T-helper 2 cell treated with Interferon-gamma antibody and Interleukin-4, amounts not matched to agents 5 μg/mL and 100 μg/mL, for 36 hours (primary cell): ENCODE measurements at regions not wholly inside any gene's neighbourhood (a gene's known extent, or its start where the extent isn't known, plus 50 kb on each side); places are given as distances from the start of the nearest gene placed in this dataset.
"Not testable (repeated sequence)": the region's sequence is repeated elsewhere in the genome, so short reads cannot be mapped to it uniquely, and the experiment has no call there.

Experiments
- DNase-seq: peaks from one replicate; pipeline ENCODE4 v3.0.0; 2021; ENCODE audit warnings: low spot score
- H3K27ac Mint-ChIP-seq: one replicate; pipeline ENCODE4 v1.8.0; 2021; ENCODE audit warnings: mild to moderate bottlenecking, mixed read lengths
- H3K27me3 Mint-ChIP-seq: one replicate; pipeline ENCODE4 v1.8.0; 2021; ENCODE audit warnings: low read depth, mixed read lengths
- H3K36me3 Mint-ChIP-seq: one replicate; pipeline ENCODE4 v1.8.0; 2021; ENCODE audit warnings: low read depth, mixed read lengths
- H3K4me1 Mint-ChIP-seq: one replicate; pipeline ENCODE4 v1.8.0; 2021; ENCODE audit warnings: low read depth, mixed read lengths
- H3K4me3 Mint-ChIP-seq: one replicate; pipeline ENCODE4 v1.8.0; 2022; ENCODE audit warnings: mild to moderate bottlenecking, moderate library complexity, mixed read lengths
- H3K9me3 Mint-ChIP-seq: one replicate; pipeline ENCODE4 v1.8.0; 2021; ENCODE audit warnings: mixed read lengths

DNA sequence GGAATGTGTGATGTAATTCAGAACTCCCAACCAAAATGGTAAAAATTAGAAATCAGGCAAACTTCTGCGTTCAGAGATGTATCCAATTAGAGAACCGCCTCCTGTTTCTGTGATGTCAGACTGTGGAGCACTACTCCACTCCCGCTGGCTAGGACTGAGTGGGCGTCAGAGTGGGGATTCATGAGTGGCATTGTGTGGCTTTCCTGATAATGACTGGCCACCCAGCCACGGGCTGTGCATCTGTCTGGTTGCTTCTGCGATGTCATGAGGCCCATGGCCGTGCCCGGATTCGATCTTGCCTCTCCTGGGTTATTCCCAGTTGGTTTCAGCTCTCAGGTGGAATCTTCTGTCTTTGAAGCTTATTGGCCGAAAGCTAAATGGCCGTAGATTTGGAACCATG is 87.1 kb upstream of the KCNA1 start:
- H3K4me3 Mint-ChIP-seq, result no peak overlapping the region
- peaks cover 78% of the 10 kb centered on the region for H3K4me1 Mint-ChIP-seq
- no peak overlapping the region for H3K27ac Mint-ChIP-seq
- no peak for DNase-seq
- no peaks in the 10 kb centered on the region for H3K27me3 Mint-ChIP-seq
- H3K36me3 Mint-ChIP-seq, result peaks cover 90% of the 10 kb centered on the region
- no peaks in the 10 kb centered on the region for H3K9me3 Mint-ChIP-seq

GRCh38 chr12:4824380-4824779 is 85.3 kb upstream of the KCNA1 start:
- Mint-ChIP-seq H3K9me3 (no peaks in the 10 kb centered on the region), H3K27me3 (no peaks in the 10 kb centered on the region), H3K4me1 (peaks cover 76% of the 10 kb centered on the region), H3K36me3 (peaks cover 94% of the 10 kb centered on the region), H3K27ac (peak overlapping the region; percentile 99), H3K4me3 (peak overlapping the region; percentile 93)
- DNase-seq, result no peak

DNA sequence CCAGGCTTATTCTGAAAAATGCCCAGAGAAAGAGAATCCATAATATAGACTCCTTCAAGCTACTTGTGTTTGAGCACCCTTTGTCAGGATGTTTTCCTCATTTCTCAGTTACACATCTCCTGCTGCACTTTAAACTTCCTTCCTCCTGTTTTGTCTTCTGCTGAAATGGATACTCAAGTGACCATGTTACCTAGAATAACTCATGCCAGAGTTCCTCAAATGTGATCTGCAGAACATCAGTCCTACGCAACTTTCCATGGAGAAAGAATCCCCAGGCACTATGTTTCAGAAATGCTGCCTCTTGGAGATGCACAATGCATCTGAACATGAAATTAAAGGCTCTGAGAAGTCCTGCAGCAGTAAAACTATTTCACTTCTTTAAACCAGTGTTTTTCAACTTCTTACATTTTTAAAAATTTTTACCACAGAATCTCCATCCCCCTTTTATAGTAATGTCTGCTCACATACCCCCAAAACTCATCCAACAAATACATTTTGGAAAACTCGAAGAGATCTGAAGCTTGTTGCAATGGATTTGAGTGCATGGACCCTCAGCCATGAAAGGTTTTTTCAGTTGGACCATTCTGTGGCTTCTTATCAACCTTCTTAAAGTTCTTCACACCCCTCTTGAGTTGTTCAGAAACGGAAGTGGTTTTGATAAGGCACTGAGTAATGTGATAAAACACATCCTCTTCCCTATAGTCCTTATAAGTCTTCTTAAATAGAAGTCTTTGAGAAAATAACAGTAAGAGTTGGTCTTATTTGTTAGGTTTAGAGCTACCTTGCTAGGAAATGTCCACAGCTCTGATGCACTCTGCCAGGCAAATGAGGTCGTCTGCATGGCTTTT is 84.5 kb upstream of the KCNA1 start:
- no peaks in the 10 kb centered on the region for H3K9me3 Mint-ChIP-seq
- H3K4me1 Mint-ChIP-seq, result peaks cover 78% of the 10 kb centered on the region
- DNase-seq, result peak; percentile 21
- peak overlapping the region; percentile 93 for H3K4me3 Mint-ChIP-seq
- peaks cover 89% of the 10 kb centered on the region for H3K36me3 Mint-ChIP-seq
- H3K27ac Mint-ChIP-seq, result peak overlapping the region; percentile 99
- no peaks in the 10 kb centered on the region for H3K27me3 Mint-ChIP-seq

DNA sequence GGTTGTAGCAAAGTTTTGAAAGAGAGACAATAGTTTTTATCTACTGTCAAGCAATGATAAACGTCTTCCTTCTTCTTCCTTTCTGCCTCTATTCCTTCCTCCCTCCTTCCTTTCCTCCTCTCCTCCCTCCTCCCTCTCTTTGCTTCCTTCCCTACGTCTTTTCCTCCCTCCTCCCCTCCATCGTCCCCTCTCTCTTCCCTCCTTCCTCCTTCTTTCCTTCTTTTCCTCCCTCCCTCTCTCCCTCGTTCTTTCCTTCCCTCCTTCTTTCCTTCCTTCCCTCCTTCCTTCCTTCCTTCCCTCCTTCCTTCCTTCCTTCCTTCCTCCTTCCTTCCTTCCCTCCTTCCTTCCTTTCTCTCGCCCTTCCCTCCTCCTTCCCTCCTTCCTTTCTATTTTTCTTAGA is 82.8 kb upstream of the KCNA1 start:
- Mint-ChIP-seq H3K9me3 (peaks cover 1% of the 10 kb centered on the region), H3K4me1 (peaks cover 74% of the 10 kb centered on the region), H3K4me3 (peak overlapping the region; percentile 93), H3K36me3 (peaks cover 78% of the 10 kb centered on the region), H3K27ac (peak overlapping the region; percentile 99), H3K27me3 (no peaks in the 10 kb centered on the region)
- DNase-seq, result no peak

- Mint-ChIP-seq H3K9me3 (peaks cover 13% of the 10 kb centered on the region), H3K4me1 (peaks cover 67% of the 10 kb centered on the region), H3K36me3 (peaks cover 75% of the 10 kb centered on the region), H3K27ac (peak overlapping the region; percentile 99), H3K4me3 (peak overlapping the region; percentile 93), H3K27me3 (no peaks in the 10 kb centered on the region)
- DNase-seq, result no peak
Observed at GRCh38 chr12:4828176-4828575, 81.5 kb upstream of the KCNA1 start.

GRCh38 chr12:4829161-4829792 is 80.4 kb upstream of the KCNA1 start:
- peaks cover 70% of the 10 kb centered on the region for H3K36me3 Mint-ChIP-seq
- H3K4me3 Mint-ChIP-seq, result peak overlapping the region; percentile 93
- peaks cover 60% of the 10 kb centered on the region for H3K4me1 Mint-ChIP-seq
- no peaks in the 10 kb centered on the region for H3K27me3 Mint-ChIP-seq
- peak overlapping the region; percentile 99 for H3K27ac Mint-ChIP-seq
- DNase-seq, result peak; percentile 33
- H3K9me3 Mint-ChIP-seq, result peaks cover 16% of the 10 kb centered on the region

- DNase-seq, result no peak
- H3K27ac Mint-ChIP-seq, result peak overlapping the region; percentile 99
- H3K4me1 Mint-ChIP-seq, result peaks cover 55% of the 10 kb centered on the region
- H3K36me3 Mint-ChIP-seq, result peaks cover 65% of the 10 kb centered on the region
- peaks cover 16% of the 10 kb centered on the region for H3K9me3 Mint-ChIP-seq
- peak overlapping the region; percentile 93 for H3K4me3 Mint-ChIP-seq
- no peaks in the 10 kb centered on the region for H3K27me3 Mint-ChIP-seq
Observed at GRCh38 chr12:4829793-4830162, 79.9 kb upstream of the KCNA1 start.

DNA sequence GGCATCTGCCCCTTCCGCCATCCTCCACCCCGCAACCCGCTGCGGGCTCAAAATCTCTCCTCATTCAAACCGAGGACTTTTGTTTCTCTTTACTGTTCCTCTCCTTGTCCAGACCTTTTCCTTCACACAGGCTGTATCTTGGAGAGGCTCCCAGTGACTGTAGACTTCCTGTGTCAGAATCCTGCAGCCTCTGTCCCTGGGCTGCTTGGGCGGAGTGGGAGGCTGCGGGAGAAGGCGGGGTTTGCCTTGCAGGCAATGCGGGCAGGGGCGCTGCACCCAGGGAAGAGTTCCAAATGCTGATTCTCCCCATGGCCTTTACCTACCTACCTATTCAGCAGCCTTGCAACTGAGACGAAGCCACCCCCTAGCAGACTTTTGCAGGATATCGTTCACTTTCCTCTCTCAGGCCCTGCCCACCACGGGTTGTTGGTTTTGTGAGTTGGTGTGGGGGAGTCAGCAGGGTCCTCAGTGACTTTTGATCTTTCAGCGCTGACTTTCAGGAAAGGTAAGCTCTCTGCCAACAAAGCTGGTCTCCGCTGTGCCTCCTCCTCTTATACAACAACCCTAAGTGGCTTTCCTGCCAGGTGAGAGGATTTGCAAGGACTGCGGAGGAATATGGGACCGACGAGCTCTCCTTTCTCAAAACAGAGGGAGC is 79.0 kb upstream of the KCNA1 start:
- DNase-seq, result no peak
- Mint-ChIP-seq H3K4me1 (peaks cover 48% of the 10 kb centered on the region), H3K27ac (peak overlapping the region; percentile 99), H3K27me3 (peaks cover 2% of the 10 kb centered on the region), H3K36me3 (peaks cover 59% of the 10 kb centered on the region), H3K4me3 (peak overlapping the region; percentile 93), H3K9me3 (peaks cover 19% of the 10 kb centered on the region)

- no peak overlapping the region for H3K27ac Mint-ChIP-seq
- peaks cover 37% of the 10 kb centered on the region for H3K4me1 Mint-ChIP-seq
- peaks cover 38% of the 10 kb centered on the region for H3K36me3 Mint-ChIP-seq
- peaks cover 10% of the 10 kb centered on the region for H3K27me3 Mint-ChIP-seq
- H3K4me3 Mint-ChIP-seq, result no peak overlapping the region
- DNase-seq, result no peak
- H3K9me3 Mint-ChIP-seq, result peaks cover 19% of the 10 kb centered on the region
Observed at GRCh38 chr12:4833053-4833452, 76.7 kb upstream of the KCNA1 start.

DNA sequence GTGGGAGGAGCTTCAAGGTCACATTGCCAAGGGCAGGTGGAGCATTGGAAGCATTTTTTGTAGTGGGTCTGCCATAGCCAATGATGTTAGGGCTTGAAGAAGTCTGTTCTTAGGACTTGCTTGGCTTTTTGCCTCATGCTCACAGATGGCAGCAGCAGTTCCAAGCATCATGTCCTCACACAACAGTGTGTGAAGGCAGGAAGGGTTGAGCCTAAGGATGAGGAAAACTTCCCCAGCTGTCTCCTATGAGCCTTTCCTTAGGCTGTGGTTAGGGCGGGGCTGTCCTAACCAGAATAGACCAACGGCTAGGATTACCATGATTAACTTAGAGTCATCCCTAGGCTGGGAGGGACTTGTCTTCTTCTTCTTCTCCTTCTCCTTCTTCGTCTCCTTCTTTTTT is 76.2 kb upstream of the KCNA1 start:
- Mint-ChIP-seq H3K9me3 (peaks cover 20% of the 10 kb centered on the region), H3K27ac (no peak overlapping the region), H3K36me3 (peaks cover 33% of the 10 kb centered on the region), H3K4me3 (no peak overlapping the region), H3K27me3 (peaks cover 10% of the 10 kb centered on the region), H3K4me1 (peaks cover 36% of the 10 kb centered on the region)
- DNase-seq, result no peak

- not testable (repeated sequence) for DNase-seq, H3K36me3 Mint-ChIP-seq, H3K4me3 Mint-ChIP-seq, H3K27ac Mint-ChIP-seq
- Mint-ChIP-seq H3K4me1 (peaks cover 14% of the 10 kb centered on the region), H3K27me3 (peaks cover 40% of the 10 kb centered on the region), H3K9me3 (peaks cover 16% of the 10 kb centered on the region)
Observed at GRCh38 chr12:4842401-4842800, 67.3 kb upstream of the KCNA1 start.

- Mint-ChIP-seq H3K27ac (no peak overlapping the region), H3K27me3 (peaks cover 37% of the 10 kb centered on the region), H3K9me3 (peaks cover 11% of the 10 kb centered on the region), H3K4me3 (no peak overlapping the region), H3K36me3 (peaks cover 5% of the 10 kb centered on the region), H3K4me1 (peaks cover 5% of the 10 kb centered on the region)
- no peak for DNase-seq
Observed at GRCh38 chr12:4843907-4844306, 65.8 kb upstream of the KCNA1 start.

GRCh38 chr12:4847713-4848112 is 62.0 kb upstream of the KCNA1 start:
- H3K27ac Mint-ChIP-seq, result no peak overlapping the region
- H3K4me3 Mint-ChIP-seq, result no peak overlapping the region
- H3K27me3 Mint-ChIP-seq, result peaks cover 19% of the 10 kb centered on the region
- peaks cover 2% of the 10 kb centered on the region for H3K9me3 Mint-ChIP-seq
- peaks cover 1% of the 10 kb centered on the region for H3K36me3 Mint-ChIP-seq
- no peak for DNase-seq
- peaks cover 3% of the 10 kb centered on the region for H3K4me1 Mint-ChIP-seq

- Mint-ChIP-seq H3K36me3 (no peaks in the 10 kb centered on the region), H3K27me3 (peaks cover 18% of the 10 kb centered on the region), H3K27ac (no peak overlapping the region), H3K4me3 (no peak overlapping the region), H3K9me3 (no peaks in the 10 kb centered on the region), H3K4me1 (peaks cover 3% of the 10 kb centered on the region)
- DNase-seq, result no peak
Observed at GRCh38 chr12:4849115-4849541, 60.6 kb upstream of the KCNA1 start.
